ENCODE measurements at regions not wholly inside any gene's neighbourhood (a gene's known extent, or its start where the extent isn't known, plus 50 kb on each side); places are given as distances from the start of the nearest gene placed in this dataset.

GRCh38 chr15:38036790-38037338 lies 102.4 kb downstream of the TMCO5A start:
- H3K27me3 ChIP-seq (ENCODE audit: control insufficient read depth, insufficient read depth, low read length) = no peaks in the 10 kb centered on the region
- no peaks in the 10 kb centered on the region for H3K36me3 ChIP-seq (replicated peaks; ENCODE audit: control insufficient read depth, insufficient read depth, low read length)
- H3K4me3 ChIP-seq (ENCODE audit: insufficient read depth, low read depth, low read length) = no peak overlapping the region
- DNase-seq = no peak

GRCh38 chr15:38038659-38039442 lies 104.4 kb downstream of the TMCO5A start:
- Histone ChIP-seq H3K36me3 (replicated peaks; ENCODE audit: control insufficient read depth, insufficient read depth, low read length) (no peaks in the 10 kb centered on the region), H3K4me3 (ENCODE audit: insufficient read depth, low read depth, low read length) (no peak overlapping the region), H3K27me3 (ENCODE audit: control insufficient read depth, insufficient read depth, low read length) (no peaks in the 10 kb centered on the region)
- DNase-seq = no peak

DNA sequence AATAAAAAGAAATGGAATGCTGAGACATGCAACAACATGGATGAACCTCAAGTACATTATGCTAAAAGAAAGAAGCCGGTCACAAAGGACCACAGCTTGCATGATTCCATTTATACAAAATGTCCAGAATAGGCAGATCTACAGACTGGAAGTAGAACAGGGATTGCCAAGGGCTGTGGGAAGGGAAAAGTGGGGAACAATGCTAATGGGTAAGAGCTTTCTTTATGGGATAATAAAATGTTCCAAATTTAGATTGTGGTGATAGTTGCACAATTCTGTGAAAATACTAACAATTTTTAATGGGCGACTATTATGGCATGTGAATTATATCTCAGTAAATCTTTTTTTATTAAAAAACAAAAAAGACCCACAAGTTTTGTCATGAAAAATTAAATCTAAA lies 106.2 kb downstream of the TMCO5A start:
- H3K27me3 ChIP-seq (ENCODE audit: control insufficient read depth, insufficient read depth, low read length) = no peaks in the 10 kb centered on the region
- H3K36me3 ChIP-seq (replicated peaks; ENCODE audit: control insufficient read depth, insufficient read depth, low read length) = no peaks in the 10 kb centered on the region
- DNase-seq = no peak
- no peak overlapping the region for H3K4me3 ChIP-seq (ENCODE audit: insufficient read depth, low read depth, low read length)

GRCh38 chr15:38041576-38041975 lies 107.1 kb downstream of the TMCO5A start:
- no peaks in the 10 kb centered on the region for H3K36me3 ChIP-seq (replicated peaks; ENCODE audit: control insufficient read depth, insufficient read depth, low read length)
- H3K27me3 ChIP-seq (ENCODE audit: control insufficient read depth, insufficient read depth, low read length) = no peaks in the 10 kb centered on the region

DNA sequence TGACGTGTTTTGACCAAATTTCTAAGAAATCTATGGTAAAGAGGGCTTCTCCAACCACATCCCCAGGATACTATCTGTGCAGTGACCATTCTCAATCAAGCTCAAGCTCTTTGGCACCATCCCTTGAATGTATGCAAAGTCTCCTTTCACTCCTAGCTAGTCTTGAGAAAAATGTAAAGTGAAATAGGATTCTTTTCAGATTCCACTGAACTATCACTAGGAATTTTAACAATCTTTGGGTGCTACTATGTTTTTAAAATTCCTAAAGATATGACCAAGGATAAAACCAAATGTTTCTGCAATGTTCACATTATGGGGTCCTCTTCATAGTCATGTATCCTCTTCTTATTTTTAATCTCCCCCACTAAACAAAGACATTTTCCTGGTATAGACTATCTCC lies 107.8 kb downstream of the TMCO5A start:
- H3K27me3 ChIP-seq (ENCODE audit: control insufficient read depth, insufficient read depth, low read length) = no peaks in the 10 kb centered on the region
- no peak for DNase-seq
- no peaks in the 10 kb centered on the region for H3K36me3 ChIP-seq (replicated peaks; ENCODE audit: control insufficient read depth, insufficient read depth, low read length)
- H3K4me3 ChIP-seq (ENCODE audit: insufficient read depth, low read depth, low read length) = no peak overlapping the region

More at GRCh38 chr15:38041576-38041975, 107.1 kb downstream of the TMCO5A start:
- H3K4me3 ChIP-seq (ENCODE audit: insufficient read depth, low read depth, low read length) = no peak overlapping the region
- no peak for DNase-seq

DNA sequence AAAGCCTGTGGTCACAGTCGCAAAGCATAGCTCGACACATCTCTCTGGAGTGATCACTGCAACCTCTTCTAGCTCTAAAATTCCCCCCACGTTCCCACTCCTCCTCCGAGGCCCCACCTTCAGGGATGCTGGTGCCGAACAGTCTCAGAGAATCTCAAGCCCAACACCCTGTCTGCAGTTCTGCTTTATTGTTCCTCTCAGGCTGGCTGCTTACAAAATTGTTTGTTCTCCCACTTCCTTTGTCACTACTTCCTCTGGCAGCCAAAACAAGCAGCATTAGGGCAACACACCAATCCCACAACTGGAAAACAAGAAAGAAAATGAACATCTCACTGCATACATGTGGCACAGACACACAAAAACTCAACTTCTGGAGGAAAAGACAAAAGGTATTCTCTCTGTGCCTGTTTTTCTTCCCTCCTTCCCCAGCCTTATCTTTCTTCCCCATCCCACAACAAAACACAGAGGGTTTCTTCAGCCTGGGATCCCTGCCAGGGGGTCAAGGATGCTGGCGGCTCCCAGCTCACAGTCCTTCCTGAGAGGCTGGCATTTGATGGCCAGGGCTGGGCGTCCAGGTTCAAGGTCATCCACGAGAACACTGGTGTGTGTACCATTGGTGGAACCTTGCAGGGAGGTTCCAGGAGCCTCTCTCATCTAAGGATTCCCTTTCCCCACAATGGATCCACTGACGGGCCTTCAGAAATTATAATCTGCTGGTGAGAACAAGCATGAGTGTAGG lies 108.4 kb downstream of the TMCO5A start:
- Histone ChIP-seq H3K36me3 (replicated peaks; ENCODE audit: control insufficient read depth, insufficient read depth, low read length) (no peaks in the 10 kb centered on the region), H3K27me3 (ENCODE audit: control insufficient read depth, insufficient read depth, low read length) (no peaks in the 10 kb centered on the region), H3K4me3 (ENCODE audit: insufficient read depth, low read depth, low read length) (no peak overlapping the region)
- no peak for DNase-seq

- Histone ChIP-seq H3K27me3 (ENCODE audit: control insufficient read depth, insufficient read depth, low read length) (no peaks in the 10 kb centered on the region), H3K4me3 (ENCODE audit: insufficient read depth, low read depth, low read length) (no peak overlapping the region), H3K36me3 (replicated peaks; ENCODE audit: control insufficient read depth, insufficient read depth, low read length) (no peaks in the 10 kb centered on the region)
- no peak for DNase-seq
Measured at GRCh38 chr15:38046257-38047051, 112.0 kb downstream of the TMCO5A start.

- no peaks in the 10 kb centered on the region for H3K27me3 ChIP-seq (ENCODE audit: control insufficient read depth, insufficient read depth, low read length)
- H3K4me3 ChIP-seq (ENCODE audit: insufficient read depth, low read depth, low read length) = no peak overlapping the region
- no peak for DNase-seq
- H3K36me3 ChIP-seq (replicated peaks; ENCODE audit: control insufficient read depth, insufficient read depth, low read length) = no peaks in the 10 kb centered on the region
Measured at GRCh38 chr15:38048001-38048455, 113.6 kb downstream of the TMCO5A start.

DNA sequence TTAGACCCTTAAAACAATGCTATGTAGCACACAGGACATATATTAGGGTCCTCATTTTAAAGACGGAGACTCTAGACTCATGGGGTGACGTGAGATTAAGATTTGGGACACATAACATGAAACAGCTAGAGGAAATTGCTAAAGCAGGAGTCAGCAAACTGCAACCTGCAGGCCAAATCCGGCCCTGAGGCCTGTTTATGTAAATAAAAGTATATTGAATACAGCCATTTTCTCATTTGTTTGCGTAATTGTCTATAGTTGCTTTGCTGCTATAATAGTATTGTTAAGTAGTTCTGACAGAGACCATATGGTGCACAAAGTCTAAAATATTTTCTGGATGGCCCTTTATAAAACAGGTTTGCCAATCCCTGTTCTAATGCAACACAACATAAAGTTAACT lies 115.5 kb downstream of the TMCO5A start:
- Histone ChIP-seq H3K36me3 (replicated peaks; ENCODE audit: control insufficient read depth, insufficient read depth, low read length) (no peaks in the 10 kb centered on the region), H3K4me3 (ENCODE audit: insufficient read depth, low read depth, low read length) (no peak overlapping the region), H3K27me3 (ENCODE audit: control insufficient read depth, insufficient read depth, low read length) (no peaks in the 10 kb centered on the region)
- no peak for DNase-seq

DNA sequence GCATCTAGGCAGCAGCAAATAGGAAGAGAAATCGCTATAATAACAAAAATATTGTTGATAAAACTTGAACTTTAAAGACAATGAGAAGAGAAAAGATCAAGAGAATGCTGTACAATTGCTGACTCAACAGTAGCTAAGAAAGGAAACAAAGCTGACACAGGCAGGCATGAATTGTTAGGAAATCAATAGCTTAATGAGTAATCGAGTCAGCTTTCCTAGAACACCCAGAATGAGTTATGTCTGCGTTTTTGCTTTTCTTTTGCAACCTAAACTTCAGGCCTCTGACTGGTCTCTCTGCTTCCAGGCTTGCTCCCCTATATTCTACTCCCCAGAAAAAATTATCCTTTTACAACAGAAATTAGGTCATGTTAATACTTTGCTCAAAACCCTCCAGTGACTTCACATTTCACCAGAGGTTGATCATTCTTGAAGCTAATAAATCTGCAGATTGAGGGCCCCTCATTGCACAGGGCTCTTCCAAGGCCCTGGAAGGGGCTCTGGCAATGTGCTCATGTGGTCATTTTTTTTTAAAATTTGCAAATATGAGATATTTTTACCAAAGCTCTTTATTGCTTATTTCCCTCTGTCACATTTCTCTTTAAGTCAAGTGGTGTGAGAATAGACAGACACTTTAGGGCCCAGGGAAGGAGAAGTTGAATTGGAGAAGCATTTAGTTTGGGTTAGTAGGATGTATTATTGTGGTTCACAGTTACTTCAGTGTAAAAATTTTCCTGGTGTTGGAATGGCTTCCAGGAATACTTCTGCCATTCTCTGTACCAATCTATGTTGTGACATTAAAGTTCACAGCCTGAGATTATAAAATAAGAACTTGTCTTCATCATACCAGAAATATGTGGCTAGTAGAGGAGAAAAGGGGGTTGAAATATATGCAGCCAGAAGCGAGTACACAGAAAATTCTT lies 116.3 kb downstream of the TMCO5A start:
- no peak for DNase-seq
- Histone ChIP-seq H3K27me3 (ENCODE audit: control insufficient read depth, insufficient read depth, low read length) (no peaks in the 10 kb centered on the region), H3K36me3 (replicated peaks; ENCODE audit: control insufficient read depth, insufficient read depth, low read length) (no peaks in the 10 kb centered on the region), H3K4me3 (ENCODE audit: insufficient read depth, low read depth, low read length) (no peak overlapping the region)

DNA sequence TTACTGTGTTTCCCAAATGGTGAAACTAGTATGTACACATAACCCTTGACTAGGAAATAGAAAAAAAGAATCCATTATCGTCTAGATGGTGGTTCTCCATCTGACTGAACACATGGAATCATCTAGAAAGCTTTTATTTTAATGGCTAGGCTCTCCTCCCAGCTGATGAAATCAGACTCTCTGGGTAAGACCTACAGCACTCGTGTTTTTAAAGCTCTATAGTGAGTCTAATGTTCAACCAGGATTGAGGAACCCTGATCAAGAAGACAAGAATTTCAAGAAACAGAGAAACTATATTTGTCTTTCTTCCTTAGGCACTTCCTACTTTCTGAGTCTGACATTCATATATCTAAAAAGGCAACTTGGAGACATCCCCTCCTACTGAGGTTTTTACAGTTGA lies 118.8 kb downstream of the TMCO5A start:
- no peak overlapping the region for H3K4me3 ChIP-seq (ENCODE audit: insufficient read depth, low read depth, low read length)
- no peaks in the 10 kb centered on the region for H3K27me3 ChIP-seq (ENCODE audit: control insufficient read depth, insufficient read depth, low read length)
- no peak for DNase-seq
- H3K36me3 ChIP-seq (replicated peaks; ENCODE audit: control insufficient read depth, insufficient read depth, low read length) = no peaks in the 10 kb centered on the region

DNA sequence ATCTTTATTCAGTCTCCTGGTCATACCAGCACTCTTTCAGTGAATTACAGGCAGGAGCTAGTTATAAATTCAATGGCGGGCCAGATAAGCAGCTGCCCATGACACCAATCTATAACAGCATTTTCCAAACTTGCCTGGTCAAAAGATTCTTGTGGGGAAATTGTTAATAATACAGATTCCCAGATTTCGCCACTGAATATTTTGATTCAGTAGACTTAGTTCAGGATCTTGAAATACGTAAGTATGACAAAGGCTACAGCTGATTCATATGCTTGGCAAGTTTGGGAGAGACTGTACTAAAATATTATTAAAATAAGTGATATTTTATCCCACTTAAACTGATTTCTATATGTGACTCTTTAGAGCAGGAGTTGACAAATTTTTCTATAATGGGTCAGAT lies 119.3 kb downstream of the TMCO5A start:
- H3K36me3 ChIP-seq (replicated peaks; ENCODE audit: control insufficient read depth, insufficient read depth, low read length) = no peaks in the 10 kb centered on the region
- no peak for DNase-seq
- no peaks in the 10 kb centered on the region for H3K27me3 ChIP-seq (ENCODE audit: control insufficient read depth, insufficient read depth, low read length)
- no peak overlapping the region for H3K4me3 ChIP-seq (ENCODE audit: insufficient read depth, low read depth, low read length)

GRCh38 chr15:38054488-38054887 lies 120.0 kb downstream of the TMCO5A start:
- Histone ChIP-seq H3K27me3 (ENCODE audit: control insufficient read depth, insufficient read depth, low read length) (no peaks in the 10 kb centered on the region), H3K36me3 (replicated peaks; ENCODE audit: control insufficient read depth, insufficient read depth, low read length) (no peaks in the 10 kb centered on the region), H3K4me3 (ENCODE audit: insufficient read depth, low read depth, low read length) (no peak overlapping the region)
- DNase-seq = no peak

Data from H7 (cell line).